Liver (tissue), 3 donors: ENCODE measurements at regions not wholly inside any gene's neighbourhood (a gene's known extent, or its start where the extent isn't known, plus 50 kb on each side); places are given as distances from the start of the nearest gene placed in this dataset.

ENCODE experiments used
- ATF3 ChIP-seq: IDR thresholded peaks from 2 replicates; pipeline ENCODE4 v1.6.1; 2016; ENCODE audit warnings: antibody characterized with exemption
- CTCF ChIP-seq: fragments of 150-350 bp; IDR thresholded peaks from 2 replicates; pipeline ENCODE4 v1.5.1; 2017; ENCODE audit warnings: improper control_type of control experiment, low read depth, low read length; ENCODE audit not compliant: missing input control
- EGR1 ChIP-seq, 2 donors: IDR thresholded peaks; 2 replicates each; pipeline ENCODE4 v1.6.1; 2016 to 2018; ENCODE audit warnings: antibody characterized with exemption in 2 of 2, low read depth in 2 of 2
- JUND ChIP-seq, 2 donors: IDR thresholded peaks; 2 replicates each; pipeline ENCODE4 v1.6.1; 2016; ENCODE audit warnings: antibody characterized with exemption in 2 of 2
- MAX ChIP-seq: IDR thresholded peaks from 2 replicates; pipeline ENCODE4 v1.6.1; 2016; ENCODE audit warnings: antibody characterized with exemption
- RAD21 ChIP-seq, 2 donors: IDR thresholded peaks; 2 replicates each; pipeline ENCODE4 v1.6.1; 2016; ENCODE audit warnings: antibody characterized with exemption in 2 of 2, mild to moderate bottlenecking in 2 of 2
- REST ChIP-seq: IDR thresholded peaks from 2 replicates; pipeline ENCODE4 v1.6.1; 2016; ENCODE audit warnings: antibody characterized with exemption, mild to moderate bottlenecking
- SP1 ChIP-seq: IDR thresholded peaks from 2 replicates; pipeline ENCODE4 v1.6.1; 2018; ENCODE audit warnings: antibody characterized with exemption, mild to moderate bottlenecking
- donor health status: healthy.
- donor health status: healthy.

- TF ChIP-seq CTCF, result no peak
- no peak for TF ChIP-seq REST
- no peak for TF ChIP-seq RAD21 (IDR thresholded peaks at IDR 0.05)
- TF ChIP-seq SP1, result no peak
- no peak for TF ChIP-seq JUND (IDR thresholded peaks at IDR 0.05)
- TF ChIP-seq MAX, result no peak
- TF ChIP-seq ATF3, result no peak
- no peak for TF ChIP-seq EGR1 (IDR thresholded peaks at IDR 0.05; ENCODE audit: low read depth in 2 of 2)
These were observed 921.8 kb downstream of the BCL11B start for GRCh38 chr14:98350213-98350612.
